OCI-LY1 (cell line): ENCODE measurements at regions not wholly inside any gene's neighbourhood (a gene's known extent, or its start where the extent isn't known, plus 50 kb on each side); places are given as distances from the start of the nearest gene placed in this dataset.

Source experiments
- H2AFZ ChIP-seq: fragments of 200-600 bp; sonication (generic), shearing (Covaris generic); 2 replicates; pipeline ENCODE4 v1.6.0; 2014; ENCODE audit warnings: antibody characterized with exemption, mild to moderate bottlenecking, low read length
- H3F3A ChIP-seq: fragments of 200-600 bp; sonication (generic), shearing (Covaris generic); 2 replicates; pipeline ENCODE4 v1.6.0; 2014; ENCODE audit warnings: mild to moderate bottlenecking, antibody characterized with exemption, low read length, moderate library complexity; ENCODE audit not compliant: insufficient read depth
- H3K27ac ChIP-seq: fragments of 200-600 bp; sonication (generic); 2 replicates; pipeline ENCODE4 v1.5.1; 2014; ENCODE audit warnings: low read length, mixed run types, mild to moderate bottlenecking, low read depth; ENCODE audit not compliant: poor library complexity, severe bottlenecking
- H3K27me3 ChIP-seq: fragments of 200-600 bp; sonication (generic); 2 replicates; pipeline ENCODE4 v1.6.0; 2014; ENCODE audit warnings: antibody characterized with exemption, mild to moderate bottlenecking, low read length, moderate library complexity; ENCODE audit not compliant: insufficient read depth
- H3K36me3 ChIP-seq: fragments of 200-600 bp; sonication (generic); 2 replicates; pipeline ENCODE4 v1.6.1; 2014; ENCODE audit warnings: mild to moderate bottlenecking, antibody characterized with exemption, low read length, moderate library complexity, mixed read lengths; ENCODE audit not compliant: insufficient read depth
- H3K4me1 ChIP-seq: fragments of 200-600 bp; sonication (generic); 2 replicates; pipeline ENCODE4 v1.5.1; 2014; ENCODE audit warnings: mild to moderate bottlenecking, low read length, moderate library complexity; ENCODE audit not compliant: insufficient read depth, severe bottlenecking
- H3K4me2 ChIP-seq: fragments of 200-600 bp; sonication (generic), shearing (Covaris generic); 2 replicates; pipeline ENCODE4 v1.6.1; 2014; ENCODE audit warnings: low read length
- H3K4me3 ChIP-seq: fragments of 200-600 bp; sonication (generic); 2 replicates; pipeline ENCODE4 v1.5.1; 2014; ENCODE audit warnings: low read length, low read depth, mild to moderate bottlenecking, mixed read lengths; ENCODE audit not compliant: poor library complexity, severe bottlenecking
- H3K79me2 ChIP-seq: fragments of 200-600 bp; shearing (Covaris generic); 2 replicates; pipeline ENCODE4 v1.6.1; 2016; ENCODE audit warnings: mixed run types, low read length, mixed read lengths; ENCODE audit not compliant: insufficient read depth
- H3K9ac ChIP-seq: fragments of 200-600 bp; sonication (generic), shearing (Covaris generic); 2 replicates; pipeline ENCODE4 v1.6.1; 2014; ENCODE audit warnings: mild to moderate bottlenecking, low read length, mixed read lengths
- H3K9me2 ChIP-seq: fragments of 200-600 bp; sonication (generic), shearing (Covaris generic); 2 replicates; pipeline ENCODE4 v1.6.1; 2014; ENCODE audit warnings: low read depth, mild to moderate bottlenecking, low read length, mixed read lengths
- H3K9me3 ChIP-seq: fragments of 200-600 bp; shearing (Covaris generic); 2 replicates; pipeline ENCODE4 v1.6.1; 2014; ENCODE audit warnings: low read length, mixed read lengths
- H4K20me1 ChIP-seq: fragments of 200-600 bp; sonication (generic), shearing (Covaris generic); 2 replicates; pipeline ENCODE4 v1.6.0; 2016; ENCODE audit warnings: mild to moderate bottlenecking, low read length; ENCODE audit not compliant: insufficient read depth
- CTCF ChIP-seq: fragments of 200-600 bp; sonication (generic), shearing (Covaris generic); IDR thresholded peaks from 2 replicates; pipeline ENCODE4 v1.5.1; 2017; ENCODE audit warnings: mild to moderate bottlenecking, antibody characterized with exemption, low read length, moderate library complexity, mixed read lengths
- EZH2 ChIP-seq: fragments of 200-600 bp; sonication (generic), shearing (Covaris generic); IDR thresholded peaks from 2 replicates; pipeline ENCODE4 v1.8.0; 2017; ENCODE audit warnings: borderline replicate concordance, mixed run types, mild to moderate bottlenecking, antibody characterized with exemption, low read length, moderate library complexity, mixed read lengths

GRCh38 chr1:218865591-218865990 lies 308.1 kb upstream of the LYPLAL1 start:
- Histone ChIP-seq H4K20me1 (no peaks in the 10 kb centered on the region), H3K79me2 (no peaks in the 10 kb centered on the region), H3K9me2 (no peaks in the 10 kb centered on the region), H3K9me3 (no peaks in the 10 kb centered on the region), H3K4me2 (no peak overlapping the region), H3K27me3 (no peaks in the 10 kb centered on the region), H3K4me3 (no peak overlapping the region), H3K27ac (no peak overlapping the region), H3K36me3 (no peaks in the 10 kb centered on the region), H2AFZ (no peak overlapping the region), H3F3A (no peaks in the 10 kb centered on the region), H3K4me1 (no peaks in the 10 kb centered on the region), H3K9ac (no peak overlapping the region)
- TF ChIP-seq CTCF (no peak), EZH2 (no peak)

GRCh38 chr1:218866507-218866906 lies 307.2 kb upstream of the LYPLAL1 start:
- TF ChIP-seq EZH2 (no peak), CTCF (no peak)
- Histone ChIP-seq H3K4me3 (no peak overlapping the region), H3K9me3 (no peaks in the 10 kb centered on the region), H3K9me2 (no peaks in the 10 kb centered on the region), H2AFZ (no peak overlapping the region), H3K36me3 (no peaks in the 10 kb centered on the region), H3K27me3 (no peaks in the 10 kb centered on the region), H3F3A (no peaks in the 10 kb centered on the region), H3K9ac (no peak overlapping the region), H3K79me2 (no peaks in the 10 kb centered on the region), H4K20me1 (no peaks in the 10 kb centered on the region), H3K4me1 (no peaks in the 10 kb centered on the region), H3K4me2 (no peak overlapping the region), H3K27ac (no peak overlapping the region)

- TF ChIP-seq CTCF (no peak), EZH2 (no peak)
- H3K27ac ChIP-seq: no peak overlapping the region
- H3K4me2 ChIP-seq: no peak overlapping the region
- H3K79me2 ChIP-seq: no peaks in the 10 kb centered on the region
- no peaks in the 10 kb centered on the region for H3K9me2 ChIP-seq
- no peak overlapping the region for H3K9ac ChIP-seq
- H3K9me3 ChIP-seq: no peaks in the 10 kb centered on the region
- H3K36me3 ChIP-seq: no peaks in the 10 kb centered on the region
- no peaks in the 10 kb centered on the region for H3K27me3 ChIP-seq
- H3K4me1 ChIP-seq: no peaks in the 10 kb centered on the region
- no peak overlapping the region for H3K4me3 ChIP-seq
- H2AFZ ChIP-seq: no peak overlapping the region
- no peaks in the 10 kb centered on the region for H3F3A ChIP-seq
- H4K20me1 ChIP-seq: no peaks in the 10 kb centered on the region
Measured at GRCh38 chr1:218867066-218867465, 306.6 kb upstream of the LYPLAL1 start.
